Ishikawa (cell line): ENCODE measurements at regions not wholly inside any gene's neighbourhood (a gene's known extent, or its start where the extent isn't known, plus 50 kb on each side); places are given as distances from the start of the nearest gene placed in this dataset.

Experiments
- CEBPB ChIP-seq: IDR thresholded peaks from 2 replicates; pipeline ENCODE4 v1.6.1; 2012
- CREB1 ChIP-seq: IDR thresholded peaks from 2 replicates; pipeline ENCODE4 v1.6.1; 2012; ENCODE audit warnings: low read depth
- EGR1 ChIP-seq: IDR thresholded peaks from 2 replicates; pipeline ENCODE4 v1.6.1; 2012
- EP300 ChIP-seq: IDR thresholded peaks from 2 replicates; pipeline ENCODE4 v1.6.1; 2012; ENCODE audit warnings: borderline replicate concordance
- FOXM1 ChIP-seq: IDR thresholded peaks from 2 replicates; pipeline ENCODE4 v1.6.1; 2012; ENCODE audit warnings: low read depth, borderline replicate concordance
- RAD21 ChIP-seq: IDR thresholded peaks from 2 replicates; pipeline ENCODE4 v1.6.1; 2012; ENCODE audit warnings: low read depth
- TAF1 ChIP-seq: IDR thresholded peaks from 2 replicates; pipeline ENCODE4 v1.6.1; 2012; ENCODE audit warnings: low read depth, mild to moderate bottlenecking
- TCF12 ChIP-seq: IDR thresholded peaks from 2 replicates; pipeline ENCODE4 v1.6.1; 2012; ENCODE audit warnings: low read depth
- YY1 ChIP-seq: IDR thresholded peaks from 2 replicates; pipeline ENCODE4 v1.6.1; 2012; ENCODE audit warnings: low read depth
- ZBTB7A ChIP-seq: IDR thresholded peaks from 2 replicates; pipeline ENCODE4 v1.6.1; 2012; ENCODE audit warnings: low read depth
- TF ChIP-seq, protein P1 (sequence below): IDR thresholded peaks from 2 replicates; pipeline ENCODE4 v1.6.1; 2012
- TF ChIP-seq, protein P2 (sequence below): IDR thresholded peaks from 2 replicates; pipeline ENCODE4 v1.6.1; 2012
- TF ChIP-seq, protein P3 (sequence below): IDR thresholded peaks from 2 replicates; pipeline ENCODE4 v1.6.1; 2012; ENCODE audit warnings: low read depth, mild to moderate bottlenecking

DNA sequence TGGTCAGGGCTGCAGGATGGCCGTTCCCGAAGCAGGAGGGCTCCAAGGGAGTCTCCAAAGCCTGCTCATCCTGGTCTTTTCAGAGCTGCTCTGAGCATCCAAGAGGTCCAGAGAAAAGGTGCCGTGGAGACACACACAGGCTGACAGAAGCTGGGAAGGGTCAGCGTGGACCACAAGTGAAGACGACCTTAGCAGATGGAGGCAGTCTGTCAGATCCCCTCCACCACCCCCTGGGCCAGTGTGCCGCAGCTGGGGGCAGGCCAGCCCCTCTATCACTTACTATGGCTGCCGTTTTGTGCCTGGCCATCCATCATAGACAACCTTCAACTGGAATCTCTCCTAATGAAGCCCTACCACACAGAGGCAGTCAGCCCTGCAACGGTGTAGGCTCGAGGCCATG, 335.1 kb upstream of the RGMA start:
- TF ChIP-seq, protein P1, sequence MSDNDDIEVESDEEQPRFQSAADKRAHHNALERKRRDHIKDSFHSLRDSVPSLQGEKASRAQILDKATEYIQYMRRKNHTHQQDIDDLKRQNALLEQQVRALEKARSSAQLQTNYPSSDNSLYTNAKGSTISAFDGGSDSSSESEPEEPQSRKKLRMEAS = no peak
- TF ChIP-seq, protein P2, sequence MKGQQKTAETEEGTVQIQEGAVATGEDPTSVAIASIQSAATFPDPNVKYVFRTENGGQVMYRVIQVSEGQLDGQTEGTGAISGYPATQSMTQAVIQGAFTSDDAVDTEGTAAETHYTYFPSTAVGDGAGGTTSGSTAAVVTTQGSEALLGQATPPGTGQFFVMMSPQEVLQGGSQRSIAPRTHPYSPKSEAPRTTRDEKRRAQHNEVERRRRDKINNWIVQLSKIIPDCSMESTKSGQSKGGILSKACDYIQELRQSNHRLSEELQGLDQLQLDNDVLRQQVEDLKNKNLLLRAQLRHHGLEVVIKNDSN = no peak
- TF ChIP-seq, protein P3, sequence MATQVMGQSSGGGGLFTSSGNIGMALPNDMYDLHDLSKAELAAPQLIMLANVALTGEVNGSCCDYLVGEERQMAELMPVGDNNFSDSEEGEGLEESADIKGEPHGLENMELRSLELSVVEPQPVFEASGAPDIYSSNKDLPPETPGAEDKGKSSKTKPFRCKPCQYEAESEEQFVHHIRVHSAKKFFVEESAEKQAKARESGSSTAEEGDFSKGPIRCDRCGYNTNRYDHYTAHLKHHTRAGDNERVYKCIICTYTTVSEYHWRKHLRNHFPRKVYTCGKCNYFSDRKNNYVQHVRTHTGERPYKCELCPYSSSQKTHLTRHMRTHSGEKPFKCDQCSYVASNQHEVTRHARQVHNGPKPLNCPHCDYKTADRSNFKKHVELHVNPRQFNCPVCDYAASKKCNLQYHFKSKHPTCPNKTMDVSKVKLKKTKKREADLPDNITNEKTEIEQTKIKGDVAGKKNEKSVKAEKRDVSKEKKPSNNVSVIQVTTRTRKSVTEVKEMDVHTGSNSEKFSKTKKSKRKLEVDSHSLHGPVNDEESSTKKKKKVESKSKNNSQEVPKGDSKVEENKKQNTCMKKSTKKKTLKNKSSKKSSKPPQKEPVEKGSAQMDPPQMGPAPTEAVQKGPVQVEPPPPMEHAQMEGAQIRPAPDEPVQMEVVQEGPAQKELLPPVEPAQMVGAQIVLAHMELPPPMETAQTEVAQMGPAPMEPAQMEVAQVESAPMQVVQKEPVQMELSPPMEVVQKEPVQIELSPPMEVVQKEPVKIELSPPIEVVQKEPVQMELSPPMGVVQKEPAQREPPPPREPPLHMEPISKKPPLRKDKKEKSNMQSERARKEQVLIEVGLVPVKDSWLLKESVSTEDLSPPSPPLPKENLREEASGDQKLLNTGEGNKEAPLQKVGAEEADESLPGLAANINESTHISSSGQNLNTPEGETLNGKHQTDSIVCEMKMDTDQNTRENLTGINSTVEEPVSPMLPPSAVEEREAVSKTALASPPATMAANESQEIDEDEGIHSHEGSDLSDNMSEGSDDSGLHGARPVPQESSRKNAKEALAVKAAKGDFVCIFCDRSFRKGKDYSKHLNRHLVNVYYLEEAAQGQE = no peak
- TF ChIP-seq ZBTB7A = no peak
- no peak for TF ChIP-seq EGR1
- no peak for TF ChIP-seq CREB1
- no peak for TF ChIP-seq RAD21
- no peak for TF ChIP-seq YY1
- no peak for TF ChIP-seq EP300
- TF ChIP-seq TAF1 = no peak
- TF ChIP-seq CEBPB = no peak
- TF ChIP-seq TCF12 = no peak
- no peak for TF ChIP-seq FOXM1
